HG03354 (cell line): ENCODE measurements at regions not wholly inside any gene's neighbourhood (a gene's known extent, or its start where the extent isn't known, plus 50 kb on each side); places are given as distances from the start of the nearest gene placed in this dataset.

Experiments used
- ATAC-seq: cut with Tn5 transposase; IDR thresholded peaks from one replicate; pipeline ENCODE4 v1.9.1; 2021; ENCODE audit warnings: mild to moderate bottlenecking; ENCODE audit not compliant: unreplicated experiment, poor library complexity, severe bottlenecking

- ATAC-seq = no peak
These were observed 123.7 kb upstream of the MCTP2 start for GRCh38 chr15:94107652-94108051.

DNA sequence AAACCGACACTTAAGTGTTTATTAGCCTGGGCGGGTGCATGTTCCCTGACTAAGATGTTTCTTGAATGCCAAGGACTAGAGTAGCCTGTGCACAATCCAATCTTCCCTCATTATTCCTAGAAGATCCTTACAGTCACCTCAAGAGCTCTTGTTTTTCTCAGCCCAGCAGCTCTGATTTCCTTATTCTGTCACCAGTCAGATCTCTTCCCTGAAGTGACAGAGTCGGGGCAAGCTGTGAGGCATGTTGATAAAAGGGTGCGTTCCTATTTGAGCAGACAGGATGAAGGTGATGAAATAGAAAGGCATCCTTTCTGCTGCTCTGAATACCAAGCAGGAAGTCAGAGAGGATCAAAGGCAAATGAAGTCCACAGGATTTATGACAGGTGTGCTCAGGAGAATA, 125.6 kb upstream of the MCTP2 start:
- no peak for ATAC-seq

DNA sequence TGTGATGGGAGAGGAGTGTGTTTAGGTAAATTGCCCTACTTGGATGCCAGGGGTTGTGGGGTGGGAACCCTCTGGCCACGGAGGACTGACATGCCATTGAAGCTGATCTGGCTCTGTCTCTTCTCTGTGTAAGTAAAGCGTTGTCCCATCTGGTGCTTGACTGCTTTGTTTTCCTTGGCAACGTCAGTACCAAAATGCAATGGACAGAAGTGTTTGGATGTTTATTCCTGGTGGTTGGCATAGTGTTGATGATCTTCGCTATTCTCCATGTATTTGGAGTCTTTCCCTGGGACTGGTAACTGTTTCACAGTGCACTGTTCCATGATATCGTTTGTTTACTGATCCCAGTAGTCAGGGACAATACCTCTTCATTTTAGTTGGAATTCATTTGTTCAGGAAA, 130.5 kb upstream of the MCTP2 start:
- ATAC-seq = no peak

DNA sequence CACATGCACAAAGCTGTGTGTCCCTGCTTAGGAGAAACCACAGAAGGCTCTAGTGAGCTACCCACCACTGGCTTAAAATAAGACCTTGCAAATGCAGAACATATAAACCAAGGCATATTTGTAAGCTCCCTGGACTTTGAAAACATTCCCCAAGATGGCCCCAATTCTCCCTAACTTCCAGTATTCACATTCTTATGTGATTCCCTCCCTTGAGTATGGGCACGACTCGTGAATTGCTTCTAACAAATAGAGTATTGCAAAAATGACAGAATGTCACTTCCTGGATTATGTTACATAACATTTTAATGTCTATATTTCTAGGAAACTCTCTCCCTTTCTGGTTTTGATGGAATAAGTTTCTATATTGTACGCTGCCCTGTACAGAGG, 131.8 kb upstream of the MCTP2 start:
- ATAC-seq = no peak

GRCh38 chr15:94098921-94099573, 132.3 kb upstream of the MCTP2 start:
- no peak for ATAC-seq

DNA sequence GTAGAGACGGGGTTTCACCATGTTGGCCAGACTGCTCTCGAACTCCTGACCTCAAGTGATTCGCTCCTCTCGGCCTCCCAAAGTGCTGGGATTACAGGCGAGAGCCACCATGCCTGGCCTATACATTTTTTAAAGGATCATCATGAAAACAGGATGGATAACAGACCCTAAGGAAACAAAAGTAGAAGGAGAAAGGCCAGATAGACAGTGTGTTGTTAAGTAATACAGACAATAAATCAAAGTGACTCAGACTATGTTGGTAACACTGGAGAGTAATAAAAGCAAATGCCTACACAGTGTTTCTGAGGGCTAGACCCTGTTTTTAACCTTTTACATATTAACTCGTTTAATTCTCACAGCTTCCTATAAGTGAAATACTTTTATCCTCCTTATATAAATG, 133.8 kb upstream of the MCTP2 start:
- ATAC-seq = no peak

DNA sequence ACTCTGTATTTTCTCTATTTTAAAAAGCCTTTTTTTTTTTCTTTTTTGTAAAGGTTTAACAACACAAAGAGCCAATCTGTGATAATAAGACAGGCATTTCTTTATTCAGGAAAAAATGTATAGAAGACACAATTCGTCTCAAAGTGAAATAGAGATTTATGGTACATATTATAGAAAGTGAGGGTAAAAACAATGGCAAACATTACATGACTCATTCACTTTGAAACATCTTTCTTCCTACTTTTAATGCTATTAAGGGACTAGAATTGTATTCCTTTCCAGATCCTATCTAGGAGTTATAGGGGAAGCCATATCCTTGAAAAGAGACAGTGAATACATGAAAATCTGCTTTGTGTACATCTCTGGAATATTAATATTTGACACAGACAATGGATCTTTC, 137.1 kb upstream of the MCTP2 start:
- no peak for ATAC-seq

DNA sequence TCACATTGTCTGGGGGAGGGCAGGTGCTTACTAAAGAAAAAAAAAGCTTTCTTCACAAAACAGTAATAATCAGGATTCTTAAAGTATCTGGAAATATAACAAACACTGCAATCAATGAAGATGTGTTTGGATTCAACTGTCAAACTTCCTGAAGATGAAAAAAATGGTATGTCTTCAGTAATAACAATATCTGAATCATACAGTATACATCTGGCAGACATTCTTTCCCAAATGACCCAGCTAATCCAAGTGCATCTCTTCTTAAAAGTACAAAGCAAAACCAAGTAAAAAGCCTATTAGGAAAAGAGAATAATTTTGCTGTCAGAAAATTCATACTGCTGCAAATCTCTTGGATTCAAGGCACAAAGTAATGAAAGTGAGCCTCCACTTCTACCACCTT, 145.0 kb upstream of the MCTP2 start:
- no peak for ATAC-seq

DNA sequence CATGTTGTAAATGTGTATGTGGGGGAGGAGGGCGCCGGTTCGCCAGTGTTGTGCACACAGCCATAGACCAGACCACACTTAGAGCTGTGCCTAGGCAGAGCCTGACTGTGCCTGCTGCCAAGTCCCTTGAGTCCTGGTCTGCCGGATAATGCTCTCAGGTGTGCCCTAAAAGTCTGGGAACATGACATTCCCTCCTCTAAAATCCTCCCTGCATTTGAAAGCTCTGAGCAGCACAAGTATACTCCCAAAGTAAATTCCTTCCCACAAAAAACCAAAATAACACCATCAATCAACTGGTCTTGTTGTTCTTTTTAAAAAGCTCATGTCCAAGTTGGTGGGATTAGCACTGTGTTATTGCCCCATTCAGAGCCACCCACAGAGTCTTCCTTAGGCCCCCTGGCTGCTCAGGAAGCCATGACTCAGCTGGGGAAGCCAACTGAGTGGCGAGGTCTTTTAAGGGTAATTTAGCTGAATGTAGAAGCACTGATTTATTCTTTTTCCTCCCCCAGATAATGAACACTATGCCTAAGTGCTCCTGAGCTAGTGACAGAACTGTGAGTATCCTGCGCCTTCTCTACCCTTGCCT, 147.8 kb upstream of the MCTP2 start:
- no peak for ATAC-seq

- no peak for ATAC-seq
These were observed 149.5 kb upstream of the MCTP2 start for GRCh38 chr15:94081829-94082228.

DNA sequence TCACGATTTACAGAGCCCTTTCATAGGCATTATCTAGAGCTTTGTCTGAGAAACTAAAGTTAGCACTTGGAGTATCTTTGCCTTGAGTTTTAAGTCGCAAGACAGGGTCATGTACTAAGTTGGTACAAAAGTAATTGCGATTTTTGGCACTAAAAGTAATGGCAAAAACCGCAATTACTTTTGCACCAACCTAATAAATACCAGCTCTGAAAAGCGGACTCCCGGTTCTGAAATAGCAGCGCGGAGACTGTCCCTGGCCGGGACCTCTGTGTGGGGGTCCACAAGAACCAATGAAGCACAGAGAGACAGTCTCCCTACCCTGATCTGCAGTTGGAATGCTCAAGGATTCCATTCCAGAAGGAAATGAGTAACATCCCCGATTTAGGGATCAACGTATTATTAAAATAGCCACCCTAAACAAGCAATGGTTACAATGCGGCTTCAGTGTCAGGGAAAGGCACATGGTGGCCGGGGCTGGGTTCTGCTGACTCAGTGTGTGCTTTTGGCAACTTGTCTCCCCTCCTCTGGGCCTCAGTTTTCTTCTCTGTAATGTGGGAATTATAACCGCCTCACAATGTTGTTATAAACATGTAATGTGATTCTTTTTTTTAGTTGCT, 150.3 kb upstream of the MCTP2 start:
- ATAC-seq = no peak

GRCh38 chr15:94080416-94080815, 150.9 kb upstream of the MCTP2 start:
- ATAC-seq = no peak

- ATAC-seq = no peak
These were observed 151.4 kb upstream of the MCTP2 start for GRCh38 chr15:94079968-94080367.

DNA sequence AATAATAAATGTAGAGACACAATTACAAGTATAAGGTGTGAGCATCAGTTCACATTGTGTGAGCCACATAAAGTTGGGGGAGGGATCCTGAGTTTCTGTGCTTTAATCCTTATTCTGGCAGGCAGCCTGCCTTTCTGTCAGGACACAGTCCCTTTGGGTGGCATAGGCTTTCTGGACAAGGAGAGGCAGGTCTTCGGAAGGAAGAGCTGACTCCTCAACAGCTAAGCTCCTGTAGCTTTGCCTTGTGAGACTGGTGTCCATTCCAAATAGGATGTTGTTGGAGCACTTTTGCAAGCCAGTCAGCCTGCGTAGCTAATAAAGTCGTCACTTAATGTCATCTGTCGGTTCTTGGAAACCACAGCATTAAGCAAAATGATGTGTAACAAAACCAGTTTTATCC, 151.9 kb upstream of the MCTP2 start:
- no peak for ATAC-seq

DNA sequence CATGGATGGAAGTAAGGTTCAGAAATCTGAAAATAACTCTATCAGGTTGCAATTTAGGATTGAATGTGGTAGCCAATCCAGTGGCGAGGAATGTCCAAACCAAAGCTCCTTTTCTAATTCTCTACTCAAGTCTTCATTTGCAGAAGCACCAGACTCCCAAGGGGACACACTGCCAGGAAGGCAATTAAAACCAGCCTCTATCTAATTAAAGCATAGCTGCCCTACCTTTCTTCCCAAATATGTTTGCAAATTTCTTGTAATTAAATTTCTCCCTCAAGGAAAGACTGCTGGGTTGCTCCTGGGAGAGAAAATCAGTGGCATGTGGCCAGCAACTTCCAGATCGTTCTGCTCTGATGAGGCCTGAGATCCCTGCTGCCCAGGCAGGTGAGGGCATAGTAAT, 153.4 kb upstream of the MCTP2 start:
- ATAC-seq = no peak

- no peak for ATAC-seq
These were observed 156.0 kb upstream of the MCTP2 start for GRCh38 chr15:94075349-94075748.

DNA sequence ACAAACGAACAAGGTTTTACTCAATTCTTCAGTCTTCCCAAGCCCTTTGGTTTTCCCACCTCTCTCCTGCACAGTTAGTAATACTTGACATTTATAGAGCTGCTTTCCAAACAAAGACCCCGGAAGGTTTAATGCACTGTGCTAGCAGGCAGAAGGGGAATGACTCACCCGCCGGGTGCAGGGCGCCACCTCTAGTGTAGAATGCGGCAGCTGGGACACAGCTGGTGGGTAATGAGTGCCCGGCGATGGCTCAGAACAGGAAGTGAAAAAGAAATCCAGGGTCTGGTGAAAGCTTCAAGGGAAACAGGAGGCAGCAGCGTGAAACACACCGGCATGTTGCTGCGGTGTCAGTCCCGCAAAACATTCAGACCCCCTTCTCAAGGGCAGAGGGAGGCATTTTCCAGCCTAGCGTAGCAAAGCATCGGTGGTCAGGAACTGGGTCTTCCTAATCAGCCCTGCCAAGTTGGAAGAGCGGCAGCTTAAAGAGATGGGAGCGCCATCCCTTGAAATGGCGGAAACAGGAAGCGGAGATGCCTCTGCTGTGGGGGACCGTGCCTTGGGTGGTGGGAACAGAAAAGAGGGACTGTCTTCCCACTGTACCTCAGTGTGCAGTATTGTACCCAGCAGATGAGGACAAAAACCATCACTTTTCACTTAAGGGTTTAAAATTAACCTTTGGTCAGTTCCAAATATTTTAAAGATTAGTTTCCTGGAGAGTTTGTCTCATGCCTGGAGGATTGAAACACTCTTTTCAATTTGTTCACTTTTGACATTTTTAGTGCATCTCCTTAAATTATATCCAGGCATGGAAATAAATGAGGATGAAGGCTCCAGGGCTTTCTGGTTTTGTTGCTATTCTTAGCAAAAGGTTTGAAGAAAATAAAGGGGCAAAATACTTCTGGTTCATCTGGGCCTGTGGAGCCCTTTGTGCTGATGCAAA, 160.7 kb upstream of the MCTP2 start:
- ATAC-seq = peak; percentile 87

GRCh38 chr15:94069844-94070243, 161.5 kb upstream of the MCTP2 start:
- ATAC-seq = no peak

- no peak for ATAC-seq
These were observed 164.6 kb upstream of the MCTP2 start for GRCh38 chr15:94066811-94067210.

DNA sequence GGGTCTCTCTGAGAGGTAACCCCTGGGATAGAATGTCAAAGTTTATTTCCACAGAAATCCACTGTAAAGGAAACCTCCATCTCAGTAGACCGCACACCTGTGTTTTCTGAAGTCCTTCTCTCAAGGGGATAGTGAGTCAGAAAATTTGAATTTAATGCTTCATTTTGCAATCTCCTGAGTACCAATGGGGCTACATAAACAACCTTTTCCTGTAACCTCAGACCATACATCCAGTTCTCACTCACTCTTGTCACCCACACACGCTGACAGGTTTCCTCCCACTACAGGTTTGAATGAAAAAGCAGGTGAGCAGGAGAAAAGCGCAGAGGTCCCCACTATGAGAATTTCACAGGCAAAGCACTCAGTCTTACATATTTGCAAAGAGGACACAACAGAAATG, 165.3 kb upstream of the MCTP2 start:
- ATAC-seq = no peak
